Endothelial cell of umbilical vein (primary cell): ENCODE measurements at regions not wholly inside any gene's neighbourhood (a gene's known extent, or its start where the extent isn't known, plus 50 kb on each side); places are given as distances from the start of the nearest gene placed in this dataset.

Experiments used
- BruUV-seq: library from RNA; stranded (reverse); fragments of 400-500 nt; replicated peaks from 2 replicates; lab custom pipeline; 2021; lab: Mats Ljungman, UMichigan
- CTCF ChIA-PET: fragments of 300-600, 350-600 bp; sonication (Branson Sonifier 250); formaldehyde crosslinking; loops from one replicate; lab custom pipeline; 2021; ENCODE audit warnings: antibody characterized with exemption, inconsistent platforms; lab: Charles Lee
- POLR2A ChIA-PET: fragments of 300-600, 350-600 bp; sonication (Branson Sonifier 250); formaldehyde crosslinking; loops from one replicate; lab custom pipeline; 2021; ENCODE audit warnings: antibody characterized with exemption, inconsistent platforms; lab: Charles Lee
- DNase-seq: peaks from one replicate; pipeline ENCODE4 v3.0.0-alpha.2; 2011; ENCODE audit warnings: low read depth, low spot score
- FAIRE-seq: peaks from 2 replicates; lab custom pipeline; 2011; peaks lifted over from hg19 to GRCh38; lab: Jason Lieb, UNC
- H2AFZ ChIP-seq: 2 replicates; pipeline ENCODE4 v1.6.0; 2012; ENCODE audit warnings: low read depth, low read length, control low read depth, inconsistent platforms
- H3K27ac ChIP-seq: 2 replicates; pipeline ENCODE4 v1.5.1; 2011; ENCODE audit warnings: low read depth, mild to moderate bottlenecking, control low read depth, low read length, moderate library complexity; ENCODE audit not compliant: insufficient read depth
- H3K27me3 ChIP-seq, 2 experiments: 2 replicates each; pipeline versions ENCODE4 v1.6.0 to v1.6.1; 2011; ENCODE audit warnings: low read length in 2 of 2, mixed read lengths in 1 of 2; ENCODE audit not compliant: control insufficient read depth in 2 of 2, insufficient read depth in 2 of 2
- H3K36me3 ChIP-seq, 2 experiments: 2 replicates in 1 of 2; 3 replicates in 1 of 2; pipeline ENCODE4 v1.5.1; 2011; ENCODE audit warnings: low read length in 2 of 2, mild to moderate bottlenecking in 1 of 2, moderate library complexity in 1 of 2; ENCODE audit not compliant: control insufficient read depth in 2 of 2, insufficient read depth in 2 of 2; ENCODE audit errors: extremely low read depth in 1 of 2
- H3K4me1 ChIP-seq: 3 replicates; pipeline ENCODE4 v1.5.1; 2011; ENCODE audit warnings: mild to moderate bottlenecking, low read length; ENCODE audit not compliant: control insufficient read depth, insufficient read depth; ENCODE audit errors: extremely low read depth
- H3K4me2 ChIP-seq: 2 replicates; pipeline ENCODE4 v1.6.1; 2011; ENCODE audit warnings: low read length, control low read depth, mixed read lengths; ENCODE audit not compliant: insufficient read depth
- H3K4me3 ChIP-seq, 3 experiments: fragments of 200-600 bp in 1 of 3; sonication (generic), shearing (Covaris generic) in 1 of 3; replicated peaks in 1 of 3; 2 replicates each; pipeline ENCODE4 v1.5.1; 2011 to 2016; ENCODE audit warnings: control low read depth in 3 of 3, low read length in 3 of 3, mild to moderate bottlenecking in 2 of 3, inconsistent platforms in 1 of 3, low read depth in 1 of 3, moderate library complexity in 1 of 3; ENCODE audit not compliant: insufficient read depth in 1 of 3
- H3K79me2 ChIP-seq: 2 replicates; pipeline ENCODE4 v1.6.0; 2012; ENCODE audit warnings: low read length, inconsistent platforms; ENCODE audit not compliant: control insufficient read depth, insufficient read depth
- H3K9ac ChIP-seq: replicated peaks from 2 replicates; pipeline ENCODE3; 2011; ENCODE audit warnings: low read length, control low read depth; ENCODE audit not compliant: insufficient read depth; ENCODE audit errors: extremely low read depth
- H3K9me1 ChIP-seq: replicated peaks from 3 replicates; pipeline ENCODE4 v1.6.0; 2011; ENCODE audit warnings: mild to moderate bottlenecking, low read length; ENCODE audit not compliant: control insufficient read depth, insufficient read depth; ENCODE audit errors: extremely low read depth
- H3K9me3 ChIP-seq: replicated peaks from 2 replicates; pipeline ENCODE4 v1.5.1; 2012; ENCODE audit warnings: low read length, inconsistent platforms; ENCODE audit not compliant: control insufficient read depth, insufficient read depth
- H4K20me1 ChIP-seq: replicated peaks from 2 replicates; pipeline ENCODE3; 2011; ENCODE audit warnings: mild to moderate bottlenecking, low read length; ENCODE audit not compliant: control insufficient read depth, insufficient read depth; ENCODE audit errors: extremely low read depth
- EZH2 ChIP-seq: IDR thresholded peaks from 2 replicates; pipeline ENCODE4 v1.6.1; 2012; ENCODE audit warnings: borderline replicate concordance, low read depth, mild to moderate bottlenecking, moderate library complexity, low read length, inconsistent platforms; ENCODE audit not compliant: severe bottlenecking
- FOS ChIP-seq: IDR thresholded peaks from 2 replicates; pipeline ENCODE4 v1.6.1; 2011; ENCODE audit warnings: mild to moderate bottlenecking, low read length, moderate library complexity, borderline replicate concordance; ENCODE audit not compliant: insufficient read depth
- GATA2 ChIP-seq: IDR thresholded peaks from 2 replicates; pipeline ENCODE4 v1.7.0; 2011; ENCODE audit warnings: low read depth, mild to moderate bottlenecking, moderate library complexity, mixed read lengths, low read length; ENCODE audit not compliant: insufficient read length, insufficient read depth
- JUN ChIP-seq: IDR thresholded peaks from 2 replicates; pipeline ENCODE4 v1.6.1; 2011; ENCODE audit warnings: borderline replicate concordance, low read depth; ENCODE audit not compliant: insufficient read length, insufficient read depth
- MAX ChIP-seq: IDR thresholded peaks from 2 replicates; pipeline ENCODE4 v1.6.1; 2011; ENCODE audit not compliant: insufficient read depth, insufficient read length
- MYC ChIP-seq: IDR thresholded peaks from one replicate; pipeline ENCODE4 v1.6.1; 2011; ENCODE audit warnings: mild to moderate bottlenecking, low read depth, low read length
- POLR2A ChIP-seq: IDR thresholded peaks from 2 replicates; pipeline ENCODE4 v1.6.1; 2012; ENCODE audit warnings: low read depth, mild to moderate bottlenecking, control low read depth, low read length
- POLR2AphosphoS5 ChIP-seq: IDR thresholded peaks from 2 replicates; pipeline ENCODE4 v1.6.1; 2012; ENCODE audit warnings: low read depth, mild to moderate bottlenecking, control low read depth, low read length, moderate library complexity; ENCODE audit not compliant: insufficient read depth
- dilution Hi-C: fragments of 300-500 bp; cut with MboI; formaldehyde crosslinking; loops from one replicate; pipeline ENCODE4 v1.15.0; 2019; ENCODE audit warnings: low sequenced_read_pairs; ENCODE audit not compliant: extremely low pct_ligation_motif_present
- intact Hi-C: fragments of 100-400 bp; cut with micrococcal nuclease; formaldehyde crosslinking; loops from one replicate; pipeline ENCODE4 v1.10.0; 2022
- TF ChIP-seq, protein P1 (sequence below), 2 donors: IDR thresholded peaks; 1 replicate in 1 of 2; 2 replicates in 1 of 2; pipeline ENCODE4 v1.5.1; 2011; ENCODE audit warnings: low read length in 2 of 2, mild to moderate bottlenecking in 2 of 2, moderate library complexity in 2 of 2, control low read depth in 1 of 2, inconsistent platforms in 1 of 2, low read depth in 1 of 2; ENCODE audit not compliant: insufficient read depth in 1 of 2; ENCODE audit errors: extremely low read depth in 1 of 2

DNA sequence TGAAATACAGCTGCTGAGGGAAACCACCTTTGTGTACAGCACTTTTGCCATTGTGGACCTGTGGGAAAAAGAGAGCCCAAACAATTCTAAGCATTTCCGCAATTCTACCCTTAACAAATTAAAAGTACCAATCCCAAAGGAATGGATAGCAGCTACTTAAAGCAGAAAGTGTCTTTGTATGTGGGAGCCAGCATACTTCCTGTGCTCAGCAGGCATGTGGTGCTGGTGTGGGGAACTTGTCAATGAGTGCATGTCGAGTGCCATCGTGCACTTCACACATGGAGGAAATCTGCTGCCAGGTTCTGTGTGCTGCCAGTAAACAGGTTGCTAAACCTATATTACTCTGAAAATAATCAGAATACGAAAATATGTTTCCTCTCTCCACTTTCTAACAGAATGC is 399.0 kb downstream of the LRRC70 start:
- Histone ChIP-seq H3K79me2 (no peaks in the 10 kb centered on the region), H3K4me3 (no peak overlapping the region), H3K27me3 (no peaks in the 10 kb centered on the region), H4K20me1 (no peaks in the 10 kb centered on the region), H3K36me3 (no peaks in the 10 kb centered on the region), H3K4me1 (no peaks in the 10 kb centered on the region), H3K9ac (no peak overlapping the region), H3K9me1 (no peaks in the 10 kb centered on the region), H3K4me2 (no peak overlapping the region), H3K9me3 (no peaks in the 10 kb centered on the region), H2AFZ (no peak overlapping the region), H3K27ac (no peak overlapping the region)
- TF ChIP-seq MYC (no peak), GATA2 (no peak), JUN (no peak), EZH2 (no peak), POLR2AphosphoS5 (no peak), FOS (no peak), MAX (no peak), POLR2A (no peak)
- TF ChIP-seq, protein P1, sequence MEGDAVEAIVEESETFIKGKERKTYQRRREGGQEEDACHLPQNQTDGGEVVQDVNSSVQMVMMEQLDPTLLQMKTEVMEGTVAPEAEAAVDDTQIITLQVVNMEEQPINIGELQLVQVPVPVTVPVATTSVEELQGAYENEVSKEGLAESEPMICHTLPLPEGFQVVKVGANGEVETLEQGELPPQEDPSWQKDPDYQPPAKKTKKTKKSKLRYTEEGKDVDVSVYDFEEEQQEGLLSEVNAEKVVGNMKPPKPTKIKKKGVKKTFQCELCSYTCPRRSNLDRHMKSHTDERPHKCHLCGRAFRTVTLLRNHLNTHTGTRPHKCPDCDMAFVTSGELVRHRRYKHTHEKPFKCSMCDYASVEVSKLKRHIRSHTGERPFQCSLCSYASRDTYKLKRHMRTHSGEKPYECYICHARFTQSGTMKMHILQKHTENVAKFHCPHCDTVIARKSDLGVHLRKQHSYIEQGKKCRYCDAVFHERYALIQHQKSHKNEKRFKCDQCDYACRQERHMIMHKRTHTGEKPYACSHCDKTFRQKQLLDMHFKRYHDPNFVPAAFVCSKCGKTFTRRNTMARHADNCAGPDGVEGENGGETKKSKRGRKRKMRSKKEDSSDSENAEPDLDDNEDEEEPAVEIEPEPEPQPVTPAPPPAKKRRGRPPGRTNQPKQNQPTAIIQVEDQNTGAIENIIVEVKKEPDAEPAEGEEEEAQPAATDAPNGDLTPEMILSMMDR (IDR thresholded peaks at IDR 0.05; ENCODE audit: extremely low read depth in 1 of 2, insufficient read depth in 1 of 2, low read depth in 1 of 2, low read length in 2 of 2), result no peak
- no peak for DNase-seq
- no peak for FAIRE-seq
- intact Hi-C loops (no loop called here), dilution Hi-C loops (no loop called here)
- CTCF ChIA-PET, result no interaction called here
- POLR2A ChIA-PET, result no interaction called here
- no TSS peak for BruUV-seq
